ENCODE measurements at regions not wholly inside any gene's neighbourhood (a gene's known extent, or its start where the extent isn't known, plus 50 kb on each side); places are given as distances from the start of the nearest gene placed in this dataset.

DNA sequence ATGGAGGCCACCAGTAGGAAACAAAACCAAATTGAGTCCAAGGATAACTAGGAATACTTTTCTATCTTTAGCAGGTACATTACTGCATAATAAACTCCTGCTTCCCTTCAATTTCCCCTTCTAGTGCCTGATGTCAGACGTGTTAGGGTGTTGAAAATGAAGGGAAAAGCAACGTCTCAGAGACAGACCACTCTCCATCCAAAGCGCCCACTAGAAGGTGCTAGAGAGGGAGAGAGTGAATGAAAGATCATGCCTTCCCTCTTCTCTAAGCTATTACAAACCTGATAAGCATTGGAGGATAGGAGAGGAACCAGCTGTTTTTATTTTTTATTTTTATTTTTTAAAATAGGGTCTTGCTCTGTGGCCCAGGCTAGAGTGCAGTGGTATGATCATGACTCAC is 64.1 kb downstream of the ZNF641 start:
- TF ChIP-seq PPARA (CRISPR knock-in tag; IDR thresholded peaks at IDR 0.05; ENCODE audit: borderline replicate concordance): no peak
- no peak for TF ChIP-seq ZFP3 (CRISPR knock-in tag; IDR thresholded peaks at IDR 0.05)
- TF ChIP-seq RARB (CRISPR knock-in tag; IDR thresholded peaks at IDR 0.05): no peak
- TF ChIP-seq TOX (CRISPR knock-in tag; IDR thresholded peaks at IDR 0.05; ENCODE audit: borderline replicate concordance): no peak
- TF ChIP-seq ESRRG (CRISPR knock-in tag; IDR thresholded peaks at IDR 0.05): no peak
- TF ChIP-seq, protein P1, sequence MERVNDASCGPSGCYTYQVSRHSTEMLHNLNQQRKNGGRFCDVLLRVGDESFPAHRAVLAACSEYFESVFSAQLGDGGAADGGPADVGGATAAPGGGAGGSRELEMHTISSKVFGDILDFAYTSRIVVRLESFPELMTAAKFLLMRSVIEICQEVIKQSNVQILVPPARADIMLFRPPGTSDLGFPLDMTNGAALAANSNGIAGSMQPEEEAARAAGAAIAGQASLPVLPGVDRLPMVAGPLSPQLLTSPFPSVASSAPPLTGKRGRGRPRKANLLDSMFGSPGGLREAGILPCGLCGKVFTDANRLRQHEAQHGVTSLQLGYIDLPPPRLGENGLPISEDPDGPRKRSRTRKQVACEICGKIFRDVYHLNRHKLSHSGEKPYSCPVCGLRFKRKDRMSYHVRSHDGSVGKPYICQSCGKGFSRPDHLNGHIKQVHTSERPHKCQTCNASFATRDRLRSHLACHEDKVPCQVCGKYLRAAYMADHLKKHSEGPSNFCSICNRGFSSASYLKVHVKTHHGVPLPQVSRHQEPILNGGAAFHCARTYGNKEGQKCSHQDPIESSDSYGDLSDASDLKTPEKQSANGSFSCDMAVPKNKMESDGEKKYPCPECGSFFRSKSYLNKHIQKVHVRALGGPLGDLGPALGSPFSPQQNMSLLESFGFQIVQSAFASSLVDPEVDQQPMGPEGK (CRISPR knock-in tag; IDR thresholded peaks at IDR 0.05; ENCODE audit: borderline replicate concordance): no peak
- TF ChIP-seq GLIS3 (CRISPR knock-in tag; IDR thresholded peaks at IDR 0.05): no peak
- TF ChIP-seq, protein P2, sequence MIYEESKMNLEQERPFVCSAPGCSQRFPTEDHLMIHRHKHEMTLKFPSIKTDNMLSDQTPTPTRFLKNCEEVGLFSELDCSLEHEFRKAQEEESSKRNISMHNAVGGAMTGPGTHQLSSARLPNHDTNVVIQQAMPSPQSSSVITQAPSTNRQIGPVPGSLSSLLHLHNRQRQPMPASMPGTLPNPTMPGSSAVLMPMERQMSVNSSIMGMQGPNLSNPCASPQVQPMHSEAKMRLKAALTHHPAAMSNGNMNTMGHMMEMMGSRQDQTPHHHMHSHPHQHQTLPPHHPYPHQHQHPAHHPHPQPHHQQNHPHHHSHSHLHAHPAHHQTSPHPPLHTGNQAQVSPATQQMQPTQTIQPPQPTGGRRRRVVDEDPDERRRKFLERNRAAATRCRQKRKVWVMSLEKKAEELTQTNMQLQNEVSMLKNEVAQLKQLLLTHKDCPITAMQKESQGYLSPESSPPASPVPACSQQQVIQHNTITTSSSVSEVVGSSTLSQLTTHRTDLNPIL (CRISPR knock-in tag; IDR thresholded peaks at IDR 0.05; ENCODE audit: low read depth): no peak
- TF ChIP-seq ISL1 (CRISPR knock-in tag; IDR thresholded peaks at IDR 0.05): no peak
- TF ChIP-seq, protein P3, sequence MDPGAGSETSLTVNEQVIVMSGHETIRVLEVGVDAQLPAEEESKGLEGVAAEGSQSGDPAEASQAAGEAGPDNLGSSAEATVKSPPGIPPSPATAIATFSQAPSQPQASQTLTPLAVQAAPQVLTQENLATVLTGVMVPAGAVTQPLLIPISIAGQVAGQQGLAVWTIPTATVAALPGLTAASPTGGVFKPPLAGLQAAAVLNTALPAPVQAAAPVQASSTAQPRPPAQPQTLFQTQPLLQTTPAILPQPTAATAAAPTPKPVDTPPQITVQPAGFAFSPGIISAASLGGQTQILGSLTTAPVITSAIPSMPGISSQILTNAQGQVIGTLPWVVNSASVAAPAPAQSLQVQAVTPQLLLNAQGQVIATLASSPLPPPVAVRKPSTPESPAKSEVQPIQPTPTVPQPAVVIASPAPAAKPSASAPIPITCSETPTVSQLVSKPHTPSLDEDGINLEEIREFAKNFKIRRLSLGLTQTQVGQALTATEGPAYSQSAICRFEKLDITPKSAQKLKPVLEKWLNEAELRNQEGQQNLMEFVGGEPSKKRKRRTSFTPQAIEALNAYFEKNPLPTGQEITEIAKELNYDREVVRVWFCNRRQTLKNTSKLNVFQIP (CRISPR knock-in tag; IDR thresholded peaks at IDR 0.05; ENCODE audit: borderline replicate concordance, low read depth): no peak
- no peak for TF ChIP-seq ARNTL (CRISPR knock-in tag; IDR thresholded peaks at IDR 0.05; ENCODE audit: borderline replicate concordance, low read depth)
- no peak for TF ChIP-seq TCF4 (CRISPR knock-in tag; IDR thresholded peaks at IDR 0.05; ENCODE audit: borderline replicate concordance)
